ENCODE measurements at regions not wholly inside any gene's neighbourhood (a gene's known extent, or its start where the extent isn't known, plus 50 kb on each side); places are given as distances from the start of the nearest gene placed in this dataset.
A peak's percentile ranks its signal among the peaks of the same experiment; 100 is the strongest.

DNA sequence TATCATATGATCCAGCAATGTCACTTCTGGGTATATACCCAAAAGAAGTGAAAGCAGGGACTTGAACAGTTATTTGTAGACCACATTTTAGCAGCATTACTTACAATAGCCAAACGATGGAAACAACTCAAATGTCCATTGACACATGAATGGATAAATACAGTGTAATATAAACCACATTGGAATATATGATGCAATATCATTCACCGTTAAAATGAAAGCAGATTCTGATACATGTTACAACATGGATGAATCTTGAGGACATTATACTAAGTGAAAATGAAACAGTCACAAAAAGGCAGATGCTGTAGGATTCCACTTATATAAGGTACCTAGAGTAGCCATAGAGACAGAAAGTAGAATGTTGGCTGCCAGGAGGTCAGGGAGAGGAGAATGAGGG lies 130.5 kb upstream of the SMAD1 start:
- no peak for DNase-seq (ENCODE audit: low read depth)

DNA sequence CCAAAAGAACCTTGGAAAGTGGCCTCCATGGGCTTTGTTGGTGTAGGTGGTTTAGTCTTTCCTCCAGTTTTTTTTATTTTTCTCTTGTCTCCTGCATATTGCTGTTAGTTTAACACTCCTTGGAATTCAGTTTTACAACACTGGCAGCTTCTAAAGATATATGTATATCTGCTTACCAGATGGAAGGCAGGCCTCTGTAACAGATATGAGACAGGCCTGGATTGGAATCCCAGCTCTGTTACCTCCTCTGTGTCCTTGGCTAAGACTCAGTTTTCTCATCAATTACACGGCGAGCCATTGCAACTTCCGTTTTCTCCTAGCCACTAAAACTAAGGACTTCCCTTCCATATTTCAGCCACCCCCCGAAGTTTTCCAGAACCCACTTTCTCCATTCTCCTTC lies 133.4 kb upstream of the SMAD1 start:
- no peak overlapping the region for H3K4me3 ChIP-seq (ENCODE audit: low read depth, low read length)
- DNase-seq (ENCODE audit: low read depth): peak; percentile 3
- TF ChIP-seq, protein P1, sequence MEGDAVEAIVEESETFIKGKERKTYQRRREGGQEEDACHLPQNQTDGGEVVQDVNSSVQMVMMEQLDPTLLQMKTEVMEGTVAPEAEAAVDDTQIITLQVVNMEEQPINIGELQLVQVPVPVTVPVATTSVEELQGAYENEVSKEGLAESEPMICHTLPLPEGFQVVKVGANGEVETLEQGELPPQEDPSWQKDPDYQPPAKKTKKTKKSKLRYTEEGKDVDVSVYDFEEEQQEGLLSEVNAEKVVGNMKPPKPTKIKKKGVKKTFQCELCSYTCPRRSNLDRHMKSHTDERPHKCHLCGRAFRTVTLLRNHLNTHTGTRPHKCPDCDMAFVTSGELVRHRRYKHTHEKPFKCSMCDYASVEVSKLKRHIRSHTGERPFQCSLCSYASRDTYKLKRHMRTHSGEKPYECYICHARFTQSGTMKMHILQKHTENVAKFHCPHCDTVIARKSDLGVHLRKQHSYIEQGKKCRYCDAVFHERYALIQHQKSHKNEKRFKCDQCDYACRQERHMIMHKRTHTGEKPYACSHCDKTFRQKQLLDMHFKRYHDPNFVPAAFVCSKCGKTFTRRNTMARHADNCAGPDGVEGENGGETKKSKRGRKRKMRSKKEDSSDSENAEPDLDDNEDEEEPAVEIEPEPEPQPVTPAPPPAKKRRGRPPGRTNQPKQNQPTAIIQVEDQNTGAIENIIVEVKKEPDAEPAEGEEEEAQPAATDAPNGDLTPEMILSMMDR (conservative IDR thresholded peaks at IDR 0.05; ENCODE audit: low read depth, low read length): no peak

More for the DNA sequence above, 130.5 kb upstream of the SMAD1 start:
- TF ChIP-seq, protein P1 (conservative IDR thresholded peaks at IDR 0.05; ENCODE audit: low read depth, low read length): no peak
- H3K4me3 ChIP-seq (ENCODE audit: low read depth, low read length): no peak overlapping the region

DNA sequence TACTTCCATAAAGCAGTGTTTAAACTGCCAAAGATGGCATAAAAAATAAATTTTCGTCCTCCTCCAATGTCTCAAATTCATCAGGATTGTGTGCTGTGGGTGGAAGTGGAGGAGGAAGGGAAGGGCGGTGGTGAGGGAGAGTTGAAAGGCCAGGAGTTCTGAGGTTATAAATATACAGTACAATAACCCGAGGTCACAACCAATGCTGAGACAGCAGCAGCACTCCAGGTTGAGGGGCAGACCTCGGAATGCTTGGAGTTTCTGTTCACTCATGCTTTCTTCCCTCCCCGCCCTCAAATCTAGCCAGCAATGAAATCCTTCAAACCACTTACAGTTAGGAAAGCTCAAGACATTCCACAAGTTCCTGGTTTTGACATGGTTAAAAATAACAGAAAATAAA lies 134.0 kb upstream of the SMAD1 start:
- TF ChIP-seq, protein P1 (conservative IDR thresholded peaks at IDR 0.05; ENCODE audit: low read depth, low read length): no peak

DNA sequence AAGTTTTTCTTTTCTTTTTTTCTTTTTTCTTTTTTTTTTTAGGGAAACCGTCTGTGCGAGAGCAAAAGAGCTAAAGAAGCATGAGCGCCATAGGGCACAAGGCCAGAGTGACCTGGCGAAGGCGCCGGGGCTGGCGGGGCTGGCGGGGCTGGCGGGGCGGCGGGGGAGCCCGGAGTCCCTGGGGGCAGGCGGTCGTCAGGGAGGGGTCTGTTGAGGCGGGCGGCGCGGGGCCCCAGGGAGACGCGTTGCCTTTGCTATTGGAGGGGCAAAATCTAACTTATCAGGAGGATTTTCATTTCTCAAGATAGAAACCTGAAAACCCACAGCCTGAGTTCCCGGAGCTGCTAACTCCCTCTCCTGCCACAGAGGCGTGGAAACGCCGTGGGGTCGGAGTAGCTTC lies 135.6 kb upstream of the SMAD1 start:
- TF ChIP-seq, protein P1 (conservative IDR thresholded peaks at IDR 0.05; ENCODE audit: low read depth, low read length): no peak
- no peak for DNase-seq (ENCODE audit: low read depth)

More for the DNA sequence above, 134.0 kb upstream of the SMAD1 start:
- peak; percentile 75 for DNase-seq (ENCODE audit: low read depth)
- no peak overlapping the region for H3K4me3 ChIP-seq (ENCODE audit: low read depth, low read length)

DNA sequence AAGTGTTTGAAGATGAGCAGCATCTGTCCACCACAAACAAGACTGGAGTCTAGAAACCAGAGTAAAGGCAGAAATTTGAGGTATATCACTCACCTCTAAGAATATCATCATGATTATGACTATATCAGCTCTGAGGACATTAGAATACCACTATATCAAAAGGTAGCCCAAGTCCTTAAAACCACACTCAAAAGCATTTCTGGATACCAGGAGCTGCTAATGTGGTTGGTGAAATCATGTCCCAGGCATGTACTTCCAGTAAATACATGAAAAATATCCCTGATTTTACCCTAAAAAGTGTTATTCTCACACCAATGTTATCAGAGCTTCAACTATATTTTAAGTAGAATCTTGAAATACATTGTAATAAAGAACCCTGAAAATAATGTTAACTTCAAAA lies 136.3 kb upstream of the SMAD1 start:
- H3K4me3 ChIP-seq (ENCODE audit: low read depth, low read length): no peak overlapping the region
- TF ChIP-seq, protein P1 (conservative IDR thresholded peaks at IDR 0.05; ENCODE audit: low read depth, low read length): no peak
- peak; percentile 28 for DNase-seq (ENCODE audit: low read depth)

More for the DNA sequence above, 135.6 kb upstream of the SMAD1 start:
- no peak overlapping the region for H3K4me3 ChIP-seq (ENCODE audit: low read depth, low read length)

DNA sequence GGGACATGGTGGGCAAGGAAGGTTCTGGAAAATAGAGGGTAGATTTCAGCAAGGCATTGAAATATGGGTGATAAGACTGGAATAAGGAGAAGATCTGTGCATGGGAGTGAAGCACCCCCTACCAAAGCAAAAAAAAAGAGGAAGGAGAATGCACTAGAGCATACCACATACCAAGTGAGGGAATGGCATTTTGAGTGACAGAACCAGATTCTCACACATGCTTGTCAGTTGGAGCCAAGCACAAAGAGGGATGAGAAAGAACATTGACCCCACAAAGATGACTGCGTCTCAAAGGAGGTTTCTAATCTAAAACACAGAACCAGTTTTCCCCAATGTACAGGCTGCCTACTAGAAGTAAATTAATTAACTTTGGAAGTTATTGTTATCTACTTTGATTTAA lies 140.3 kb upstream of the SMAD1 start:
- no peak for DNase-seq (ENCODE audit: low read depth)
- TF ChIP-seq, protein P1 (conservative IDR thresholded peaks at IDR 0.05; ENCODE audit: low read depth, low read length): no peak
- no peak overlapping the region for H3K4me3 ChIP-seq (ENCODE audit: low read depth, low read length)

DNA sequence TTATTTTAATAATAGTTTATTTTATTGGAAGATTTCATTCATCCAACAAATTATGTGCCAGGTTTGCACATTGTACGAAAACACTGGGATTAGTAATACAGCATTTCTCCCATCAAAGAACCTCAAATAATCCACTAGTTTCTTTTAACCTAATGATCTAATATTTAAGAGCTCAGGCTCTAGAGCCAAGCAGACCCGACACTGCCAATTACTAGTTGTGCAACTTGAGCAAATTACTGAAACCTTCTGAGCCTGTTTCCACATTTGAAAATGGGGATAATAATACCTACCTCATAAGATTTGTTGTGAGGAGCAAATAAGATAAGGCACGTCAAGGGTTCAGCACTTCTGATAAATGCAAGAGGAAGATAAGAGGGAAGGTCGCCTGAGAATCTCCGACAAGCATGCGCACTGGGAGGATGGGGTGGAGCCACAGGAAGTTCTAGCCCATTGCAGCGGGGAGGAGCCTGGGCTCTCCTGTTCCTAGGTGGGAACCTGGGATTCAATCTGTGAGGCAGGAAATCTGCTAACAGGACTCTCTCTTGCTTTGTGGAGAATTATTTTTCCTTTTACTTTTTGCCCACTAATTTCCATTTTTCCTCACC lies 141.5 kb upstream of the SMAD1 start:
- H3K4me3 ChIP-seq (ENCODE audit: low read depth, low read length): no peak overlapping the region
- no peak for DNase-seq (ENCODE audit: low read depth)
- TF ChIP-seq, protein P1 (conservative IDR thresholded peaks at IDR 0.05; ENCODE audit: low read depth, low read length): no peak

Data from choroid plexus epithelial cell (primary cell).